H7 (cell line): ENCODE measurements at regions not wholly inside any gene's neighbourhood (a gene's known extent, or its start where the extent isn't known, plus 50 kb on each side); places are given as distances from the start of the nearest gene placed in this dataset.

Source experiments
- DNase-seq: peaks from one replicate; pipeline ENCODE4 v3.0.0; 2012
- H3K27me3 ChIP-seq: 2 replicates; pipeline ENCODE4 v1.6.0; 2011; ENCODE audit warnings: mild to moderate bottlenecking, low read length; ENCODE audit not compliant: control insufficient read depth, insufficient read depth
- H3K36me3 ChIP-seq: replicated peaks from 2 replicates; pipeline ENCODE4 v1.5.1; 2011; ENCODE audit warnings: low read length; ENCODE audit not compliant: control insufficient read depth, insufficient read depth
- H3K4me3 ChIP-seq: 2 replicates; pipeline ENCODE4 v1.5.1; 2011; ENCODE audit warnings: low read depth, mild to moderate bottlenecking, control low read depth, low read length, moderate library complexity; ENCODE audit not compliant: insufficient read depth

- no peaks in the 10 kb centered on the region; the same call in 1 of the 2 replicates for H3K27me3 ChIP-seq
- H3K36me3 ChIP-seq = no peaks in the 10 kb centered on the region
- H3K4me3 ChIP-seq = no peak overlapping the region
- DNase-seq = peak; percentile 27
Observed at GRCh38 chr11:119483341-119483880, 60.4 kb upstream of the THY1 start.

GRCh38 chr11:119482521-119483011, 59.6 kb upstream of the THY1 start:
- DNase-seq = no peak
- no peak overlapping the region for H3K4me3 ChIP-seq
- no peaks in the 10 kb centered on the region for H3K36me3 ChIP-seq
- H3K27me3 ChIP-seq = no peaks in the 10 kb centered on the region; the same call in 1 of the 2 replicates

GRCh38 chr11:119481667-119482400, 58.9 kb upstream of the THY1 start:
- no peak for DNase-seq
- no peaks in the 10 kb centered on the region; the same call in 1 of the 2 replicates for H3K27me3 ChIP-seq
- H3K36me3 ChIP-seq = no peaks in the 10 kb centered on the region
- H3K4me3 ChIP-seq = peak overlapping the region; percentile 19; the same call in 1 of the 2 replicates

- Histone ChIP-seq H3K36me3 (no peaks in the 10 kb centered on the region), H3K27me3 (no peaks in the 10 kb centered on the region; the same call in 1 of the 2 replicates), H3K4me3 (peak overlapping the region; percentile 19; the same call in 1 of the 2 replicates)
- peak; percentile 97 for DNase-seq
Observed at GRCh38 chr11:119481021-119481666, 58.2 kb upstream of the THY1 start.

- Histone ChIP-seq H3K4me3 (no peak overlapping the region), H3K27me3 (no peaks in the 10 kb centered on the region; the same call in 1 of the 2 replicates), H3K36me3 (no peaks in the 10 kb centered on the region)
- peak; percentile 19 for DNase-seq
Observed at GRCh38 chr11:119480380-119481020, 57.5 kb upstream of the THY1 start.

- Histone ChIP-seq H3K36me3 (no peaks in the 10 kb centered on the region), H3K27me3 (no peaks in the 10 kb centered on the region; the same call in 1 of the 2 replicates), H3K4me3 (no peak overlapping the region)
- peak; percentile 86 for DNase-seq
Observed at GRCh38 chr11:119479685-119480275, 56.8 kb upstream of the THY1 start.

GRCh38 chr11:119478711-119479285, 55.8 kb upstream of the THY1 start:
- no peaks in the 10 kb centered on the region for H3K36me3 ChIP-seq
- H3K27me3 ChIP-seq = no peaks in the 10 kb centered on the region; the same call in 1 of the 2 replicates
- peak; percentile 13 for DNase-seq
- no peak overlapping the region for H3K4me3 ChIP-seq

GRCh38 chr11:119476666-119477331, 53.8 kb upstream of the THY1 start:
- H3K4me3 ChIP-seq = no peak overlapping the region
- no peaks in the 10 kb centered on the region for H3K36me3 ChIP-seq
- no peaks in the 10 kb centered on the region for H3K27me3 ChIP-seq
- peak; percentile 21 for DNase-seq

- H3K4me3 ChIP-seq = no peak overlapping the region
- DNase-seq = no peak
- H3K27me3 ChIP-seq = no peaks in the 10 kb centered on the region
- H3K36me3 ChIP-seq = no peaks in the 10 kb centered on the region
Observed at GRCh38 chr11:119476038-119476437, 53.1 kb upstream of the THY1 start.

- H3K4me3 ChIP-seq = no peak overlapping the region
- no peaks in the 10 kb centered on the region for H3K27me3 ChIP-seq
- H3K36me3 ChIP-seq = no peaks in the 10 kb centered on the region
- peak; percentile 87 for DNase-seq
Observed at GRCh38 chr11:119474682-119475596, 52.0 kb upstream of the THY1 start.

GRCh38 chr11:119473901-119474681, 51.1 kb upstream of the THY1 start:
- DNase-seq = no peak
- Histone ChIP-seq H3K36me3 (no peaks in the 10 kb centered on the region), H3K4me3 (no peak overlapping the region)

GRCh38 chr11:119473226-119473625, 50.3 kb upstream of the THY1 start:
- no peak for DNase-seq
- no peaks in the 10 kb centered on the region for H3K27me3 ChIP-seq
- no peaks in the 10 kb centered on the region for H3K36me3 ChIP-seq
- H3K4me3 ChIP-seq = no peak overlapping the region

More at GRCh38 chr11:119473901-119474681, 51.1 kb upstream of the THY1 start:
- no peaks in the 10 kb centered on the region for H3K27me3 ChIP-seq
